Stomach (tissue), 4 donors: ENCODE measurements at regions not wholly inside any gene's neighbourhood (a gene's known extent, or its start where the extent isn't known, plus 50 kb on each side); places are given as distances from the start of the nearest gene placed in this dataset.

Experiments used
- POLR2A ChIP-seq, 4 donors: fragments of 450-650 bp; IDR thresholded peaks; one replicate each; pipeline ENCODE4 v1.6.1; 2016; ENCODE audit warnings: antibody characterized with exemption in 4 of 4, control low read depth in 2 of 4, mild to moderate bottlenecking in 1 of 4, moderate library complexity in 1 of 4
- POLR2AphosphoS5 ChIP-seq, 3 donors: sonication (generic); formaldehyde crosslinking; IDR thresholded peaks; one replicate each; pipeline ENCODE4 v1.6.1; 2016; ENCODE audit warnings: antibody characterized with exemption in 3 of 3
- TF ChIP-seq, protein P1 (sequence below), 7 experiments: fragments of 450-650 bp in 4 of 7; fragments of 200-600 bp in 3 of 7; sonication (generic) in 3 of 7; IDR thresholded peaks; one replicate each; pipeline ENCODE4 v1.5.1; 2016 to 2019; ENCODE audit warnings: antibody characterized with exemption in 7 of 7, control low read depth in 2 of 7, mild to moderate bottlenecking in 1 of 7

DNA sequence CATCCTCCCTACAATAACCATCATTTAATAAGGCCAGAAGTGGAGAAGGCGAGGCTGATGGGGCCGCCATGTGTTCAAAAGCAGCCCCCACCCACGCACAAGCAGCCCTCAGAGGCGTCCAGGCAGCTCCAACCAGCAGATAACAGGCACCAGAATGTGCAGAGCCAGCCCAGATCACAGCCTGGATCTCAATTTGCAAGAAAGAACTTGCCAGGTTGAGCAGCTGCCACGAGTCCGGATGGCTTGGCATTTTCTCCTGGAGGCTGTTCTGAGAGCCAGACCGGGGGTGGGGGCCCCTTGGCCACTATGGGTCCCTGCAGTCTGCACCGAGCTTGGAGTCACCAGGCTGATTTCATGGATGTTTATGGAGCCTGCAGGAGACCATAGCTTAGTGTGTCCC, 338.1 kb downstream of the PREX1 start:
- TF ChIP-seq, protein P1, sequence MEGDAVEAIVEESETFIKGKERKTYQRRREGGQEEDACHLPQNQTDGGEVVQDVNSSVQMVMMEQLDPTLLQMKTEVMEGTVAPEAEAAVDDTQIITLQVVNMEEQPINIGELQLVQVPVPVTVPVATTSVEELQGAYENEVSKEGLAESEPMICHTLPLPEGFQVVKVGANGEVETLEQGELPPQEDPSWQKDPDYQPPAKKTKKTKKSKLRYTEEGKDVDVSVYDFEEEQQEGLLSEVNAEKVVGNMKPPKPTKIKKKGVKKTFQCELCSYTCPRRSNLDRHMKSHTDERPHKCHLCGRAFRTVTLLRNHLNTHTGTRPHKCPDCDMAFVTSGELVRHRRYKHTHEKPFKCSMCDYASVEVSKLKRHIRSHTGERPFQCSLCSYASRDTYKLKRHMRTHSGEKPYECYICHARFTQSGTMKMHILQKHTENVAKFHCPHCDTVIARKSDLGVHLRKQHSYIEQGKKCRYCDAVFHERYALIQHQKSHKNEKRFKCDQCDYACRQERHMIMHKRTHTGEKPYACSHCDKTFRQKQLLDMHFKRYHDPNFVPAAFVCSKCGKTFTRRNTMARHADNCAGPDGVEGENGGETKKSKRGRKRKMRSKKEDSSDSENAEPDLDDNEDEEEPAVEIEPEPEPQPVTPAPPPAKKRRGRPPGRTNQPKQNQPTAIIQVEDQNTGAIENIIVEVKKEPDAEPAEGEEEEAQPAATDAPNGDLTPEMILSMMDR (IDR thresholded peaks at IDR 0.05), result no peak
- TF ChIP-seq POLR2A (IDR thresholded peaks at IDR 0.05) (no peak), POLR2AphosphoS5 (IDR thresholded peaks at IDR 0.05) (no peak)
